IMR-90 (cell line): ENCODE measurements at regions not wholly inside any gene's neighbourhood (a gene's known extent, or its start where the extent isn't known, plus 50 kb on each side); places are given as distances from the start of the nearest gene placed in this dataset.

Experiments
- ATAC-seq: fragments of 200-7000 bp; cut with Tn5 transposase; 2 replicates; pipeline ENCODE4 v1.9.1; 2020; ENCODE audit warnings: low read depth, mild to moderate bottlenecking, moderate library complexity
- BruUV-seq: library from RNA; stranded (reverse); fragments of 400-500 nt; replicated peaks from 2 replicates; lab custom pipeline; 2021; lab: Mats Ljungman, UMichigan
- CTCF ChIA-PET: fragments of 300-600 bp; formaldehyde crosslinking; extraction: SDS; loops from one replicate; lab custom pipeline; 2021; ENCODE audit warnings: antibody characterized with exemption; lab: Yijun Ruan, JAX
- POLR2A ChIA-PET: fragments of 300-600 bp; sonication (Branson Sonifier 250); formaldehyde crosslinking; loops from one replicate; lab custom pipeline; 2022; ENCODE audit warnings: antibody characterized with exemption; ENCODE audit not compliant: unreplicated experiment; lab: Charles Lee
- DNase-seq: peaks from one replicate; pipeline ENCODE4 v3.0.0; 2013
- H2AFZ ChIP-seq: replicated peaks from 2 replicates; pipeline ENCODE3; 2013; ENCODE audit warnings: low read length, mild to moderate bottlenecking; ENCODE audit not compliant: poor library complexity
- H2AK5ac ChIP-seq: 2 replicates; pipeline ENCODE4 v1.6.1; 2013; ENCODE audit warnings: low read depth, low read length, inconsistent platforms
- H2AK9ac ChIP-seq: replicated peaks from 2 replicates; pipeline ENCODE3; 2013; ENCODE audit warnings: mild to moderate bottlenecking, low read depth, low read length, moderate library complexity; ENCODE audit not compliant: poor library complexity
- H2BK120ac ChIP-seq: 2 replicates; pipeline ENCODE4 v1.6.1; 2013; ENCODE audit warnings: low read depth, low read length, inconsistent platforms
- H2BK15ac ChIP-seq: 3 replicates; pipeline ENCODE4 v1.6.1; 2013; ENCODE audit warnings: low read depth, low read length, inconsistent platforms
- H2BK20ac ChIP-seq: 2 replicates; pipeline ENCODE4 v1.6.1; 2013; ENCODE audit warnings: low read depth, mild to moderate bottlenecking, inconsistent platforms, low read length, moderate library complexity
- H2BK5ac ChIP-seq: 2 replicates; pipeline ENCODE4 v1.6.1; 2013; ENCODE audit warnings: mild to moderate bottlenecking, low read depth, low read length, inconsistent platforms; ENCODE audit not compliant: poor library complexity, severe bottlenecking
- H3K14ac ChIP-seq: replicated peaks from 2 replicates; pipeline ENCODE4 v1.6.1; 2013; ENCODE audit warnings: low read depth, low read length, inconsistent platforms
- H3K18ac ChIP-seq: 2 replicates; pipeline ENCODE4 v1.6.1; 2013; ENCODE audit warnings: low read depth, low read length, control low read depth
- H3K23ac ChIP-seq: 2 replicates; pipeline ENCODE4 v1.6.1; 2013; ENCODE audit warnings: low read depth, low read length, inconsistent platforms
- H3K27ac ChIP-seq: 2 replicates; pipeline ENCODE4 v1.5.1; 2013; ENCODE audit warnings: mild to moderate bottlenecking, control low read depth, low read length; ENCODE audit not compliant: insufficient read depth
- H3K27me3 ChIP-seq: 2 replicates; pipeline ENCODE4 v1.6.1; 2013; ENCODE audit warnings: low read length; ENCODE audit not compliant: control insufficient read depth, insufficient read depth
- H3K36me3 ChIP-seq: 2 replicates; pipeline ENCODE4 v1.6.1; 2013; ENCODE audit warnings: low read length, mixed read lengths; ENCODE audit not compliant: control insufficient read depth, insufficient read depth
- H3K4ac ChIP-seq: 2 replicates; pipeline ENCODE4 v1.6.1; 2013; ENCODE audit warnings: low read depth, low read length, inconsistent platforms
- H3K4me1 ChIP-seq: 2 replicates; pipeline ENCODE4 v1.6.1; 2013; ENCODE audit warnings: low read length, mixed read lengths; ENCODE audit not compliant: control insufficient read depth, insufficient read depth
- H3K4me2 ChIP-seq: 2 replicates; pipeline ENCODE4 v1.6.1; 2013; ENCODE audit warnings: low read depth, mild to moderate bottlenecking, control low read depth, low read length, moderate library complexity
- H3K4me3 ChIP-seq: 2 replicates; pipeline ENCODE4 v1.5.1; 2013; ENCODE audit warnings: low read depth, mild to moderate bottlenecking, control low read depth, low read length, moderate library complexity; ENCODE audit not compliant: insufficient read depth
- H3K56ac ChIP-seq: 2 replicates; pipeline ENCODE4 v1.6.1; 2013; ENCODE audit warnings: low read length, inconsistent platforms; ENCODE audit not compliant: insufficient read depth; ENCODE audit errors: extremely low read depth
- H3K79me1 ChIP-seq, 2 experiments: 2 replicates each; pipeline ENCODE4 v1.6.1; 2013; ENCODE audit warnings: low read length in 2 of 2, inconsistent platforms in 1 of 2, low read depth in 1 of 2
- H3K9ac ChIP-seq: 2 replicates; pipeline ENCODE4 v1.6.1; 2013; ENCODE audit warnings: low read depth, low read length, control low read depth
- H3K9me1 ChIP-seq: 2 replicates; pipeline ENCODE4 v1.6.1; 2013; ENCODE audit warnings: low read length, inconsistent platforms; ENCODE audit not compliant: insufficient read depth
- H3K9me3 ChIP-seq: 2 replicates; pipeline ENCODE4 v1.6.1; 2013; ENCODE audit warnings: low read length; ENCODE audit not compliant: control insufficient read depth, insufficient read depth
- H4K20me1 ChIP-seq: 2 replicates; pipeline ENCODE4 v1.6.1; 2013; ENCODE audit warnings: low read length, inconsistent platforms; ENCODE audit not compliant: insufficient read depth
- H4K5ac ChIP-seq: 2 replicates; pipeline ENCODE4 v1.6.1; 2013; ENCODE audit warnings: mild to moderate bottlenecking, low read depth, low read length, control low read depth
- H4K8ac ChIP-seq, 2 experiments: 2 replicates each; pipeline ENCODE4 v1.6.1; 2013; ENCODE audit warnings: low read depth in 2 of 2, low read length in 2 of 2, control low read depth in 1 of 2, inconsistent platforms in 1 of 2
- H4K91ac ChIP-seq: 2 replicates; pipeline ENCODE4 v1.6.1; 2013; ENCODE audit warnings: low read depth, low read length, inconsistent platforms; ENCODE audit not compliant: insufficient read depth
- BHLHE40 ChIP-seq: fragments of 150-350 bp; IDR thresholded peaks from 2 replicates; pipeline ENCODE4 v1.6.1; 2016; ENCODE audit warnings: mild to moderate bottlenecking, low read depth, low read length
- MXI1 ChIP-seq: IDR thresholded peaks from 2 replicates; pipeline ENCODE4 v1.6.1; 2012; ENCODE audit warnings: low read depth, mild to moderate bottlenecking, low read length, moderate library complexity, borderline replicate concordance
- WGBS, 2 experiments: methylation state at CpG; one replicate each; pipeline versions ENCODE4 v1.1.5 to v1.1.7; 2013; ENCODE audit warnings: missing lambda C conversion rate in 2 of 2; ENCODE audit not compliant: insufficient read length in 1 of 2; ENCODE audit errors: extremely low coverage in 2 of 2; 5-methylcytosine and 5-hydroxymethylcytosine counted together
- dilution Hi-C: fragments of 300-500 bp; cut with HindIII; formaldehyde crosslinking; loops from one replicate; pipeline ENCODE4 v1.14.3; 2018; ENCODE audit warnings: low sequenced_read_pairs; ENCODE audit not compliant: unreplicated experiment
- in situ Hi-C: fragments of 300-500 bp; cut with MboI; formaldehyde crosslinking; loops from 3 replicates; pipeline ENCODE4 v1.14.3; 2019; ENCODE audit warnings: low sequenced_read_pairs, inconsistent platforms, mixed read lengths
- intact Hi-C: fragments of 100-400 bp; cut with micrococcal nuclease; formaldehyde crosslinking; loops from 2 replicates; pipeline ENCODE4 v1.10.0; 2022

GRCh38 chr4:155568641-155569220, 97.9 kb upstream of the GUCY1A1 start:
- Histone ChIP-seq H2AFZ (no peak overlapping the region), H2AK9ac (no peak overlapping the region), H3K9me1 (no peaks in the 10 kb centered on the region; the same call in 1 of the 2 replicates), H3K27ac (no peak overlapping the region), H4K91ac (no peak overlapping the region), H3K36me3 (no peaks in the 10 kb centered on the region), H4K5ac (no peak overlapping the region), H3K23ac (no peak overlapping the region), H3K14ac (no peak overlapping the region), H3K9ac (no peak overlapping the region), H2BK15ac (no peak overlapping the region), H3K79me1 (no peaks in the 10 kb centered on the region), H2BK20ac (no peak overlapping the region), H2BK5ac (no peak overlapping the region), H3K4ac (no peak overlapping the region), H3K4me3 (no peak overlapping the region), H3K4me1 (no peaks in the 10 kb centered on the region), H3K18ac (no peak overlapping the region), H4K20me1 (no peaks in the 10 kb centered on the region), H3K9me3 (no peaks in the 10 kb centered on the region), H2AK5ac (no peak overlapping the region), H4K8ac (no peak overlapping the region), H3K4me2 (no peak overlapping the region), H3K27me3 (no peaks in the 10 kb centered on the region), H2BK120ac (no peak overlapping the region), H3K56ac (no peak overlapping the region)
- intact Hi-C loops (no loop called here), dilution Hi-C loops (no loop called here), in situ Hi-C loops (no loop called here)
- 100% methylated on average over 2 of the region's 4 CpGs; no CpG with 5 or more reads in 1 of the 2 experiments for WGBS, 2 experiments
- ChIA-PET POLR2A (no interaction called here), CTCF (no interaction called here)
- DNase-seq (no peak), ATAC-seq (no peak)
- TF ChIP-seq BHLHE40 (no peak), MXI1 (no peak)
- BruUV-seq: no TSS peak
